ENCODE measurements at regions not wholly inside any gene's neighbourhood (a gene's known extent, or its start where the extent isn't known, plus 50 kb on each side); places are given as distances from the start of the nearest gene placed in this dataset.

DNA sequence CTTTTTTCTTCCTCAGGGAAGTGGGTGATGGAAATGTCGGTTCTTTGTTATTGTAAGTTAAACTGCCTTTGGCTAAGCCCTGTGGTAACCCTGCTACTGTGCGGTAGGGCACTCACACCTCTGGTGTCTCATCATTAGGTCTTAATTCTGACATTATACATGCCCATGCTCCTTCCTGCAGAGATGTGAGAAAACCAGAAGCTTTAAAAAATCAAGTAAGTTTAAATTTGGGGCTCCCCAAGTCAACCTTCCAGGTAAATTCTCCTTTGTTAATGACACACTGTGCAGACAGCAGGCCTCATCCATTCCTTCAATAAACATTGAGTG lies 155.8 kb downstream of the FAM43A start:
- TF ChIP-seq, protein P1, sequence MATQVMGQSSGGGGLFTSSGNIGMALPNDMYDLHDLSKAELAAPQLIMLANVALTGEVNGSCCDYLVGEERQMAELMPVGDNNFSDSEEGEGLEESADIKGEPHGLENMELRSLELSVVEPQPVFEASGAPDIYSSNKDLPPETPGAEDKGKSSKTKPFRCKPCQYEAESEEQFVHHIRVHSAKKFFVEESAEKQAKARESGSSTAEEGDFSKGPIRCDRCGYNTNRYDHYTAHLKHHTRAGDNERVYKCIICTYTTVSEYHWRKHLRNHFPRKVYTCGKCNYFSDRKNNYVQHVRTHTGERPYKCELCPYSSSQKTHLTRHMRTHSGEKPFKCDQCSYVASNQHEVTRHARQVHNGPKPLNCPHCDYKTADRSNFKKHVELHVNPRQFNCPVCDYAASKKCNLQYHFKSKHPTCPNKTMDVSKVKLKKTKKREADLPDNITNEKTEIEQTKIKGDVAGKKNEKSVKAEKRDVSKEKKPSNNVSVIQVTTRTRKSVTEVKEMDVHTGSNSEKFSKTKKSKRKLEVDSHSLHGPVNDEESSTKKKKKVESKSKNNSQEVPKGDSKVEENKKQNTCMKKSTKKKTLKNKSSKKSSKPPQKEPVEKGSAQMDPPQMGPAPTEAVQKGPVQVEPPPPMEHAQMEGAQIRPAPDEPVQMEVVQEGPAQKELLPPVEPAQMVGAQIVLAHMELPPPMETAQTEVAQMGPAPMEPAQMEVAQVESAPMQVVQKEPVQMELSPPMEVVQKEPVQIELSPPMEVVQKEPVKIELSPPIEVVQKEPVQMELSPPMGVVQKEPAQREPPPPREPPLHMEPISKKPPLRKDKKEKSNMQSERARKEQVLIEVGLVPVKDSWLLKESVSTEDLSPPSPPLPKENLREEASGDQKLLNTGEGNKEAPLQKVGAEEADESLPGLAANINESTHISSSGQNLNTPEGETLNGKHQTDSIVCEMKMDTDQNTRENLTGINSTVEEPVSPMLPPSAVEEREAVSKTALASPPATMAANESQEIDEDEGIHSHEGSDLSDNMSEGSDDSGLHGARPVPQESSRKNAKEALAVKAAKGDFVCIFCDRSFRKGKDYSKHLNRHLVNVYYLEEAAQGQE (IDR thresholded peaks at IDR 0.05; ENCODE audit: insufficient read depth in 1 of 2, low read depth in 2 of 2, low read length in 2 of 2): no peak
- TF ChIP-seq POLR2AphosphoS5 (IDR thresholded peaks at IDR 0.05; ENCODE audit: low read depth, low read length): no peak
- no peak for TF ChIP-seq TAF1 (IDR thresholded peaks at IDR 0.05; ENCODE audit: borderline replicate concordance, insufficient read depth, low read length)
- TF ChIP-seq FOXP2 (optimal IDR thresholded peaks at IDR 0.05; ENCODE audit: borderline replicate concordance, extremely low read depth, extremely low read length, insufficient read depth): no peak

Data from PFSK-1 (cell line).